Loucy (cell line): ENCODE measurements at regions not wholly inside any gene's neighbourhood (a gene's known extent, or its start where the extent isn't known, plus 50 kb on each side); places are given as distances from the start of the nearest gene placed in this dataset.
A peak's percentile ranks its signal among the peaks of the same experiment; 100 is the strongest.

ENCODE experiments used
- H2AFZ ChIP-seq: fragments of 200-600 bp; sonication (generic); 2 replicates; pipeline ENCODE4 v1.6.0; 2016; ENCODE audit warnings: antibody characterized with exemption, mild to moderate bottlenecking, low read length, moderate library complexity
- H3F3A ChIP-seq: fragments of 200-600 bp; 2 replicates; pipeline ENCODE4 v1.6.0; 2016; ENCODE audit warnings: antibody characterized with exemption, low read depth, mild to moderate bottlenecking
- H3K27me3 ChIP-seq: fragments of 200-600 bp; sonication (generic); 2 replicates; pipeline ENCODE4 v1.6.1; 2014; ENCODE audit warnings: low read length, mild to moderate bottlenecking; ENCODE audit not compliant: insufficient read depth, poor library complexity, severe bottlenecking
- H3K36me3 ChIP-seq: fragments of 200-600 bp; sonication (generic); 2 replicates; pipeline ENCODE4 v1.6.1; 2016; ENCODE audit warnings: low read length; ENCODE audit not compliant: insufficient read depth
- H3K4me1 ChIP-seq: fragments of 200-600 bp; sonication (generic); 2 replicates; pipeline ENCODE4 v1.5.1; 2014; ENCODE audit warnings: low read length, mild to moderate bottlenecking; ENCODE audit not compliant: insufficient read depth, poor library complexity, severe bottlenecking
- H3K4me2 ChIP-seq: fragments of 200-600 bp; sonication (generic); 2 replicates; pipeline ENCODE4 v1.6.0; 2014; ENCODE audit warnings: antibody characterized with exemption, low read length, low read depth, mild to moderate bottlenecking; ENCODE audit not compliant: poor library complexity, severe bottlenecking
- H3K4me3 ChIP-seq: fragments of 200-600 bp; sonication (generic); 2 replicates; pipeline ENCODE4 v1.5.1; 2014; ENCODE audit warnings: low read length, mild to moderate bottlenecking, mixed read lengths; ENCODE audit not compliant: poor library complexity, severe bottlenecking
- H3K79me2 ChIP-seq: fragments of 200-600 bp; sonication (generic); 2 replicates; pipeline ENCODE4 v1.6.1; 2014; ENCODE audit warnings: low read length; ENCODE audit not compliant: insufficient read depth
- H3K9ac ChIP-seq: fragments of 200-600 bp; sonication (generic); 2 replicates; pipeline ENCODE4 v1.6.0; 2014; ENCODE audit warnings: mild to moderate bottlenecking, low read depth, low read length, moderate library complexity; ENCODE audit not compliant: poor library complexity, severe bottlenecking
- H3K9me2 ChIP-seq: fragments of 200-600 bp; sonication (generic); replicated peaks from 2 replicates; pipeline ENCODE4 v1.6.1; 2016; ENCODE audit warnings: low read depth, low read length, mixed read lengths
- H3K9me3 ChIP-seq: fragments of 200-600 bp; sonication (generic); 2 replicates; pipeline ENCODE4 v1.6.1; 2014; ENCODE audit warnings: mild to moderate bottlenecking, antibody characterized with exemption, low read length, low read depth; ENCODE audit not compliant: insufficient read depth
- H4K20me1 ChIP-seq: fragments of 200-600 bp; sonication (generic); 2 replicates; pipeline ENCODE4 v1.6.0; 2014; ENCODE audit warnings: antibody characterized with exemption, low read length, mild to moderate bottlenecking; ENCODE audit not compliant: insufficient read depth, poor library complexity, severe bottlenecking
- EZH2phosphoT487 ChIP-seq: fragments of 200-600 bp; IDR thresholded peaks from 2 replicates; pipeline ENCODE4 v1.6.1; 2018; ENCODE audit warnings: antibody characterized with exemption, mild to moderate bottlenecking, moderate library complexity, borderline replicate concordance
- TF ChIP-seq, protein P1 (sequence below): fragments of 200-600 bp; sonication (generic); conservative IDR thresholded peaks from 2 replicates; pipeline ENCODE4 v1.5.1; 2014; ENCODE audit warnings: mild to moderate bottlenecking, antibody characterized with exemption, low read length

- H2AFZ ChIP-seq, result peak overlapping the region; percentile 59; the same call in 1 of the 2 replicates
- no peaks in the 10 kb centered on the region for H3K27me3 ChIP-seq
- H3F3A ChIP-seq, result peaks cover 2% of the 10 kb centered on the region; the same call in 1 of the 2 replicates
- no peak for TF ChIP-seq EZH2phosphoT487
- TF ChIP-seq, protein P1, sequence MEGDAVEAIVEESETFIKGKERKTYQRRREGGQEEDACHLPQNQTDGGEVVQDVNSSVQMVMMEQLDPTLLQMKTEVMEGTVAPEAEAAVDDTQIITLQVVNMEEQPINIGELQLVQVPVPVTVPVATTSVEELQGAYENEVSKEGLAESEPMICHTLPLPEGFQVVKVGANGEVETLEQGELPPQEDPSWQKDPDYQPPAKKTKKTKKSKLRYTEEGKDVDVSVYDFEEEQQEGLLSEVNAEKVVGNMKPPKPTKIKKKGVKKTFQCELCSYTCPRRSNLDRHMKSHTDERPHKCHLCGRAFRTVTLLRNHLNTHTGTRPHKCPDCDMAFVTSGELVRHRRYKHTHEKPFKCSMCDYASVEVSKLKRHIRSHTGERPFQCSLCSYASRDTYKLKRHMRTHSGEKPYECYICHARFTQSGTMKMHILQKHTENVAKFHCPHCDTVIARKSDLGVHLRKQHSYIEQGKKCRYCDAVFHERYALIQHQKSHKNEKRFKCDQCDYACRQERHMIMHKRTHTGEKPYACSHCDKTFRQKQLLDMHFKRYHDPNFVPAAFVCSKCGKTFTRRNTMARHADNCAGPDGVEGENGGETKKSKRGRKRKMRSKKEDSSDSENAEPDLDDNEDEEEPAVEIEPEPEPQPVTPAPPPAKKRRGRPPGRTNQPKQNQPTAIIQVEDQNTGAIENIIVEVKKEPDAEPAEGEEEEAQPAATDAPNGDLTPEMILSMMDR, result no peak
- H3K4me3 ChIP-seq, result peak overlapping the region; percentile 44
- H3K9ac ChIP-seq, result no peak overlapping the region
- H3K36me3 ChIP-seq, result no peaks in the 10 kb centered on the region
- no peaks in the 10 kb centered on the region for H4K20me1 ChIP-seq
- H3K79me2 ChIP-seq, result no peaks in the 10 kb centered on the region
- H3K4me2 ChIP-seq, result peak overlapping the region; percentile 61
- H3K9me2 ChIP-seq, result no peaks in the 10 kb centered on the region
- H3K4me1 ChIP-seq, result peaks cover 38% of the 10 kb centered on the region
- no peaks in the 10 kb centered on the region for H3K9me3 ChIP-seq
Observed at GRCh38 chr2:168359082-168359481, 97.0 kb upstream of the CERS6 start.

GRCh38 chr2:168363347-168364092 is 92.6 kb upstream of the CERS6 start:
- Histone ChIP-seq H3K9me3 (no peaks in the 10 kb centered on the region), H3K27me3 (no peaks in the 10 kb centered on the region), H4K20me1 (no peaks in the 10 kb centered on the region), H3F3A (no peaks in the 10 kb centered on the region), H3K9me2 (no peaks in the 10 kb centered on the region), H3K4me2 (no peak overlapping the region), H2AFZ (no peak overlapping the region), H3K79me2 (no peaks in the 10 kb centered on the region), H3K9ac (no peak overlapping the region), H3K4me1 (peaks cover 4% of the 10 kb centered on the region), H3K36me3 (no peaks in the 10 kb centered on the region), H3K4me3 (no peak overlapping the region)
- TF ChIP-seq, protein P1, result no peak
- TF ChIP-seq EZH2phosphoT487, result no peak

DNA sequence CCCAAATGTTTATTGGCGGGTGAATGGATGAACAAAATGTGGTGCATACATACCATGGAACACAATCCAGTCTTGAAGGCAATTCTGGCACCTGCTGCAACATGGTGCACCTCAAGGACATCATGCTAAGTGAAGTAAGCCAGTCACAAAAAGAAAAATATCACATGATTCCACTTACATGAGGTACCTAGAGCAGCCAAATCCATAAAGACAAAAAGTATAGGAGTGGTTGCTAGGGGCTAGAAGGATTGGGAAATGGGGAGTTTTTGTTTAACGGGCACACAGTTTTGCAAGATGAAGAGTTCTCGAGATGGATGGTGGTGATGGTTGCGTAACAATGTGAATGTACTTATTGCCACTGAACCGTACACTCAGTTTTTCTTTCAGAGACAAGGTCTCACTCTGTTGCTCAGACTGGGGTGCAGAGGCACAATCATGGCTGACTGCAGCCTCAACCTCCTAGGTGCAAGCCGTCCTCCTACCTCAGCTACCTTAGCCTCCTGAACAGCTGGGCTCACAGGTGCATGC is 90.9 kb upstream of the CERS6 start:
- TF ChIP-seq, protein P1, result no peak
- TF ChIP-seq EZH2phosphoT487, result no peak
- Histone ChIP-seq H3K36me3 (no peaks in the 10 kb centered on the region), H3K79me2 (no peaks in the 10 kb centered on the region), H2AFZ (no peak overlapping the region), H3K4me1 (no peaks in the 10 kb centered on the region), H3K4me3 (no peak overlapping the region), H3K9me3 (no peaks in the 10 kb centered on the region), H3K4me2 (no peak overlapping the region), H3K9ac (no peak overlapping the region), H4K20me1 (no peaks in the 10 kb centered on the region), H3K9me2 (no peaks in the 10 kb centered on the region), H3F3A (no peaks in the 10 kb centered on the region), H3K27me3 (no peaks in the 10 kb centered on the region)
